ENCODE measurements at regions not wholly inside any gene's neighbourhood (a gene's known extent, or its start where the extent isn't known, plus 50 kb on each side); places are given as distances from the start of the nearest gene placed in this dataset.

DNA sequence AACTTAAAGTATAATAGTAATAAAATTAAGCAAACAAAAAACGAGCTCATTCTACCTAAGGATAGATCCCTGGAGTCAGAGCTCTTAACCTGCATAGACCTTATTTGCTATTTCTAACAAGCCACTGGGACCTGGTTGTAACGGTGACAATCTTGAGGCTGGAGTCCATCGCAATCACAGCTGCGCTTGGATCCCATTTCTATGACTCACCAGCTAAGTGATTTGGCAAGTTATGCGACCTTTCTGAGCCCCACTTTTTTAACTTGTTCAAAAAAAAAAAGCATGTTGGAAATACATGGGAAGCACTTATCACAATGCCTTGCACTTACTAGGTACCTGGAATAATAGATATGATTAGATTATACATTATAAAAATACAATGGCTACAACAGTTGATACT is 389.5 kb upstream of the CDH4 start:
- Mint-ChIP-seq H3K27me3 (no peaks in the 10 kb centered on the region), H3K9me3 (no peaks in the 10 kb centered on the region), H3K4me3 (no peak overlapping the region), H3K4me1 (no peaks in the 10 kb centered on the region), H3K27ac (no peak overlapping the region), H3K36me3 (ENCODE audit: low read depth) (no peaks in the 10 kb centered on the region)
- no peak for ATAC-seq (ENCODE audit: low read depth)
- DNase-seq, result no peak
- CTCF ChIA-PET, result no interaction called here
- TF ChIP-seq CTCF (IDR thresholded peaks at IDR 0.05), result no peak
- POLR2A ChIA-PET, result no interaction called here
- intact Hi-C loops (cut with micrococcal nuclease), result no loop called here

GRCh38 chr20:60863548-60863947 is 388.5 kb upstream of the CDH4 start:
- no peak overlapping the region for H3K27ac Mint-ChIP-seq
- no peaks in the 10 kb centered on the region for H3K27me3 Mint-ChIP-seq
- TF ChIP-seq CTCF (IDR thresholded peaks at IDR 0.05), result no peak
- no peaks in the 10 kb centered on the region for H3K36me3 Mint-ChIP-seq (ENCODE audit: low read depth)
- intact Hi-C loops (cut with micrococcal nuclease), result no loop called here
- DNase-seq (no peak), ATAC-seq (ENCODE audit: low read depth) (no peak)
- POLR2A ChIA-PET, result no interaction called here
- H3K4me1 Mint-ChIP-seq, result no peaks in the 10 kb centered on the region
- H3K9me3 Mint-ChIP-seq, result no peaks in the 10 kb centered on the region
- no peak overlapping the region for H3K4me3 Mint-ChIP-seq
- CTCF ChIA-PET, result no interaction called here

GRCh38 chr20:60867589-60867988 is 384.5 kb upstream of the CDH4 start:
- no peaks in the 10 kb centered on the region for H3K9me3 Mint-ChIP-seq
- POLR2A ChIA-PET, result no interaction called here
- DNase-seq, result no peak
- no peaks in the 10 kb centered on the region for H3K36me3 Mint-ChIP-seq (ENCODE audit: low read depth)
- ATAC-seq (ENCODE audit: low read depth), result no peak
- H3K4me1 Mint-ChIP-seq, result no peaks in the 10 kb centered on the region
- H3K27ac Mint-ChIP-seq, result no peak overlapping the region
- H3K4me3 Mint-ChIP-seq, result no peak overlapping the region
- CTCF ChIA-PET, result interaction anchor here (0.5 kb wide), 1 partner anchor 11 kb away, joined by 3 read pairs; no protein-coding TSS in a partner anchor
- no peaks in the 10 kb centered on the region for H3K27me3 Mint-ChIP-seq
- no peak for TF ChIP-seq CTCF (IDR thresholded peaks at IDR 0.05)
- intact Hi-C loops (cut with micrococcal nuclease), result no loop called here

GRCh38 chr20:60868316-60868891 is 383.7 kb upstream of the CDH4 start:
- H3K27me3 Mint-ChIP-seq, result no peaks in the 10 kb centered on the region
- H3K36me3 Mint-ChIP-seq (ENCODE audit: low read depth), result no peaks in the 10 kb centered on the region
- intact Hi-C loops (cut with micrococcal nuclease), result no loop called here
- no peak overlapping the region for H3K4me3 Mint-ChIP-seq
- H3K9me3 Mint-ChIP-seq, result no peaks in the 10 kb centered on the region
- POLR2A ChIA-PET, result no interaction called here
- no peak for ATAC-seq (ENCODE audit: low read depth)
- TF ChIP-seq CTCF (IDR thresholded peaks at IDR 0.05), result no peak
- no peak for DNase-seq
- no peak overlapping the region for H3K27ac Mint-ChIP-seq
- no peaks in the 10 kb centered on the region for H3K4me1 Mint-ChIP-seq
- CTCF ChIA-PET, result no interaction called here

GRCh38 chr20:60869087-60869486 is 383.0 kb upstream of the CDH4 start:
- no peaks in the 10 kb centered on the region for H3K27me3 Mint-ChIP-seq
- H3K4me3 Mint-ChIP-seq, result no peak overlapping the region
- DNase-seq, result no peak
- no peak overlapping the region for H3K27ac Mint-ChIP-seq
- no peaks in the 10 kb centered on the region for H3K36me3 Mint-ChIP-seq (ENCODE audit: low read depth)
- ATAC-seq (ENCODE audit: low read depth), result no peak
- ChIA-PET POLR2A (no interaction called here), CTCF (no interaction called here)
- intact Hi-C loops (cut with micrococcal nuclease), result no loop called here
- no peaks in the 10 kb centered on the region for H3K4me1 Mint-ChIP-seq
- no peaks in the 10 kb centered on the region for H3K9me3 Mint-ChIP-seq
- TF ChIP-seq CTCF (IDR thresholded peaks at IDR 0.05), result no peak

Measured in activated B cell treated with CpG ODN at 0.5 μM for 24 hours (primary cell).